B cell (primary cell): ENCODE measurements at regions not wholly inside any gene's neighbourhood (a gene's known extent, or its start where the extent isn't known, plus 50 kb on each side); places are given as distances from the start of the nearest gene placed in this dataset.

ENCODE experiments used
- ATAC-seq: fragments of 200-7000 bp; cut with Tn5 transposase; one replicate; pipeline ENCODE4 v1.10.0; 2021; ENCODE audit warnings: low read depth, mild to moderate bottlenecking, moderate number of reproducible peaks, moderate library complexity
- CTCF ChIA-PET: fragments of 350-600 bp; sonication (Branson Sonifier 250); formaldehyde crosslinking; loops from one replicate; lab custom pipeline; 2021; ENCODE audit warnings: antibody characterized with exemption, inconsistent platforms; lab: Charles Lee
- POLR2A ChIA-PET: fragments of 350-600 bp; sonication (Branson Sonifier 250); formaldehyde crosslinking; loops from one replicate; lab custom pipeline; 2021; ENCODE audit warnings: antibody characterized with exemption; lab: Charles Lee
- DNase-seq: peaks from one replicate; pipeline ENCODE4 v3.0.0; 2013
- H2AFZ ChIP-seq: 2 replicates; pipeline ENCODE4 v1.6.1; 2012; ENCODE audit warnings: mild to moderate bottlenecking, low read depth, low read length; ENCODE audit not compliant: insufficient read depth, poor library complexity, severe bottlenecking
- H3K27ac ChIP-seq, 2 donors: 1 replicate in 1 of 2; 2 replicates in 1 of 2; pipeline ENCODE4 v1.5.1; 2012 to 2013; ENCODE audit warnings: low read length in 2 of 2, mild to moderate bottlenecking in 2 of 2, moderate library complexity in 1 of 2
- H3K27me3 ChIP-seq, 4 experiments: fragments of 200-600 bp in 1 of 4; sonication (generic) in 1 of 4; replicated peaks in 1 of 4; 1 replicate in 2 of 4; 2 replicates in 2 of 4; pipeline versions ENCODE4 v1.6.1 to v1.7.0; 2013 to 2016; ENCODE audit warnings: low read length in 3 of 4, mild to moderate bottlenecking in 2 of 4, mixed read lengths in 1 of 4, moderate library complexity in 1 of 4; ENCODE audit not compliant: insufficient read depth in 4 of 4, control insufficient read depth in 3 of 4; ENCODE audit errors: control extremely low read depth in 1 of 4
- H3K36me3 ChIP-seq, 2 experiments: replicated peaks in 1 of 2; 1 replicate in 1 of 2; 2 replicates in 1 of 2; pipeline versions ENCODE4 v1.6.1 to v1.7.1; 2013; ENCODE audit warnings: low read length in 1 of 2; ENCODE audit not compliant: insufficient read depth in 2 of 2, control insufficient read depth in 1 of 2; ENCODE audit errors: control extremely low read depth in 1 of 2, extremely low read depth in 1 of 2
- H3K4me1 ChIP-seq, 2 donors: fragments of 200-600 bp in 1 of 2; sonication (generic) in 1 of 2; 1 replicate in 1 of 2; 2 replicates in 1 of 2; pipeline versions ENCODE4 v1.5.1 to v1.6.1; 2013 to 2017; ENCODE audit warnings: low read length in 2 of 2; ENCODE audit not compliant: control insufficient read depth in 2 of 2, insufficient read depth in 2 of 2
- H3K4me2 ChIP-seq: replicated peaks from 2 replicates; pipeline ENCODE3; 2012; ENCODE audit warnings: mild to moderate bottlenecking, low read depth, low read length; ENCODE audit not compliant: poor library complexity, severe bottlenecking
- H3K4me3 ChIP-seq, 5 experiments: fragments of 200-600 bp in 1 of 5; sonication (generic) in 1 of 5; 1 replicate in 3 of 5; 2 replicates in 2 of 5; pipeline versions ENCODE4 v1.5.1 to v1.7.0; 2011 to 2016; ENCODE audit warnings: low read length in 4 of 5, mild to moderate bottlenecking in 4 of 5, low read depth in 2 of 5, control low read depth in 1 of 5, moderate library complexity in 1 of 5; ENCODE audit not compliant: insufficient read depth in 1 of 5; ENCODE audit errors: control extremely low read depth in 1 of 5, extremely low read depth in 1 of 5
- H3K79me2 ChIP-seq: fragments of 200-600 bp; sonication (generic); one replicate; pipeline ENCODE4 v1.6.0; 2016; ENCODE audit warnings: low read length; ENCODE audit not compliant: control insufficient read depth, insufficient read depth
- H3K9ac ChIP-seq: fragments of 200-600 bp; sonication (generic); 2 replicates; pipeline ENCODE4 v1.6.1; 2017; ENCODE audit warnings: mild to moderate bottlenecking, low read length, moderate library complexity
- H3K9me3 ChIP-seq, 3 donors: one replicate each; pipeline versions ENCODE4 v1.6.1 to v1.7.1; 2013; ENCODE audit warnings: low read length in 2 of 3; ENCODE audit not compliant: control insufficient read depth in 2 of 3, insufficient read depth in 1 of 3; ENCODE audit errors: control extremely low read depth in 1 of 3
- H4K20me1 ChIP-seq: 2 replicates; pipeline ENCODE4 v1.6.0; 2012; ENCODE audit warnings: mild to moderate bottlenecking, low read length; ENCODE audit not compliant: insufficient read depth, control insufficient read depth, poor library complexity, severe bottlenecking
- H3K27ac Mint-ChIP-seq: one replicate; pipeline ENCODE4 v1.8.0; 2021; ENCODE audit warnings: mixed read lengths
- H3K27me3 Mint-ChIP-seq: one replicate; pipeline ENCODE4 v1.8.0; 2021; ENCODE audit warnings: mixed read lengths
- H3K4me1 Mint-ChIP-seq: one replicate; pipeline ENCODE4 v1.8.0; 2021; ENCODE audit warnings: mixed read lengths
- H3K4me3 Mint-ChIP-seq: one replicate; pipeline ENCODE4 v1.8.0; 2021; ENCODE audit warnings: mixed read lengths
- H3K9me3 Mint-ChIP-seq: one replicate; pipeline ENCODE4 v1.8.0; 2022; ENCODE audit warnings: mixed read lengths; ENCODE audit not compliant: insufficient read depth
- CTCF ChIP-seq: fragments of 200-600 bp; IDR thresholded peaks from one replicate; pipeline ENCODE4 v1.8.0; 2022; ENCODE audit warnings: antibody characterized with exemption, mild to moderate bottlenecking
- EZH2 ChIP-seq: IDR thresholded peaks from 2 replicates; pipeline ENCODE4 v1.6.1; 2012; ENCODE audit warnings: borderline replicate concordance, low read depth, mild to moderate bottlenecking, moderate library complexity, low read length; ENCODE audit not compliant: insufficient read depth, poor library complexity, severe bottlenecking
- WGBS: methylation state at CpG from one replicate; pipeline ENCODE4 v1.1.5; 2013; ENCODE audit warnings: missing lambda C conversion rate; ENCODE audit not compliant: insufficient coverage; 5-methylcytosine and 5-hydroxymethylcytosine counted together
- intact Hi-C: fragments of 100-400 bp; cut with micrococcal nuclease; formaldehyde crosslinking; loops from one replicate; pipeline ENCODE4 v1.10.0; 2022

- DNase-seq (no peak), ATAC-seq (no peak)
- Histone ChIP-seq H3K36me3 (no peaks in the 10 kb centered on the region), H3K9ac (no peak overlapping the region), H3K27me3 (no peaks in the 10 kb centered on the region), H3K9me3 (no peaks in the 10 kb centered on the region), H2AFZ (no peak overlapping the region), H3K4me2 (no peak overlapping the region), H4K20me1 (no peaks in the 10 kb centered on the region), H3K4me3 (no peak overlapping the region), H3K79me2 (no peaks in the 10 kb centered on the region), H3K4me1 (no peaks in the 10 kb centered on the region), H3K27ac (no peak overlapping the region)
- ChIA-PET POLR2A (no interaction called here), CTCF (no interaction called here)
- intact Hi-C loops = no loop called here
- Mint-ChIP-seq H3K4me3 (no peak overlapping the region), H3K4me1 (no peaks in the 10 kb centered on the region), H3K9me3 (no peaks in the 10 kb centered on the region), H3K27me3 (no peaks in the 10 kb centered on the region), H3K27ac (no peak overlapping the region)
- WGBS = 95% methylated on average over 1 of the region's 4 CpGs
- TF ChIP-seq EZH2 (no peak), CTCF (no peak)
These were observed 1040.0 kb upstream of the MAP3K7 start for GRCh38 chr6:91626911-91627310.

- Histone ChIP-seq H3K36me3 (no peaks in the 10 kb centered on the region), H3K27ac (no peak overlapping the region), H2AFZ (no peak overlapping the region), H3K9ac (no peak overlapping the region), H3K79me2 (no peaks in the 10 kb centered on the region), H4K20me1 (no peaks in the 10 kb centered on the region), H3K4me2 (no peak overlapping the region), H3K27me3 (no peaks in the 10 kb centered on the region), H3K4me1 (no peaks in the 10 kb centered on the region), H3K4me3 (no peak overlapping the region), H3K9me3 (peaks cover 0 to 2% (median 0%) of the 10 kb centered on the region in 3 donors)
- Mint-ChIP-seq H3K4me1 (no peaks in the 10 kb centered on the region), H3K9me3 (no peaks in the 10 kb centered on the region), H3K27ac (no peak overlapping the region), H3K27me3 (no peaks in the 10 kb centered on the region), H3K4me3 (no peak overlapping the region)
- ATAC-seq = no peak
- DNase-seq = no peak
- intact Hi-C loops = no loop called here
- CTCF ChIA-PET = no interaction called here
- TF ChIP-seq EZH2 = no peak
- POLR2A ChIA-PET = no interaction called here
These were observed 1026.6 kb upstream of the MAP3K7 start for GRCh38 chr6:91613481-91613880.
